Gastrocnemius medialis (tissue), 4 donors: ENCODE measurements at regions not wholly inside any gene's neighbourhood (a gene's known extent, or its start where the extent isn't known, plus 50 kb on each side); places are given as distances from the start of the nearest gene placed in this dataset.

Experiments
- CTCF ChIP-seq, 5 experiments: fragments of 450-650 bp in 3 of 5; fragments of 200-600 bp in 2 of 5; sonication (generic) in 2 of 5; IDR thresholded peaks in 4 of 5; conservative IDR thresholded peaks in 1 of 5; 1 replicate in 4 of 5; 2 replicates in 1 of 5; pipeline ENCODE4 v1.5.1; 2016 to 2019; ENCODE audit warnings: antibody characterized with exemption in 5 of 5, mild to moderate bottlenecking in 3 of 5, moderate library complexity in 3 of 5
- POLR2A ChIP-seq, 2 donors: fragments of 450-650 bp; IDR thresholded peaks; one replicate each; pipeline ENCODE4 v1.6.1; 2017; ENCODE audit warnings: antibody characterized with exemption in 2 of 2, mild to moderate bottlenecking in 2 of 2, moderate library complexity in 2 of 2

GRCh38 chr6:95216555-95216954 lies 360.8 kb upstream of the MANEA start:
- TF ChIP-seq CTCF (IDR thresholded peaks at IDR 0.05 in 4 of 5, conservative IDR thresholded peaks at IDR 0.05 in 1 of 5) (no peak), POLR2A (IDR thresholded peaks at IDR 0.05) (no peak)
